OCI-LY1 (cell line): ENCODE measurements at regions not wholly inside any gene's neighbourhood (a gene's known extent, or its start where the extent isn't known, plus 50 kb on each side); places are given as distances from the start of the nearest gene placed in this dataset.

Source experiments
- H2AFZ ChIP-seq: fragments of 200-600 bp; sonication (generic), shearing (Covaris generic); 2 replicates; pipeline ENCODE4 v1.6.0; 2014; ENCODE audit warnings: antibody characterized with exemption, mild to moderate bottlenecking, low read length
- H3F3A ChIP-seq: fragments of 200-600 bp; sonication (generic), shearing (Covaris generic); 2 replicates; pipeline ENCODE4 v1.6.0; 2014; ENCODE audit warnings: mild to moderate bottlenecking, antibody characterized with exemption, low read length, moderate library complexity; ENCODE audit not compliant: insufficient read depth
- H3K27ac ChIP-seq: fragments of 200-600 bp; sonication (generic); 2 replicates; pipeline ENCODE4 v1.5.1; 2014; ENCODE audit warnings: low read length, mixed run types, mild to moderate bottlenecking, low read depth; ENCODE audit not compliant: poor library complexity, severe bottlenecking
- H3K27me3 ChIP-seq: fragments of 200-600 bp; sonication (generic); 2 replicates; pipeline ENCODE4 v1.6.0; 2014; ENCODE audit warnings: antibody characterized with exemption, mild to moderate bottlenecking, low read length, moderate library complexity; ENCODE audit not compliant: insufficient read depth
- H3K36me3 ChIP-seq: fragments of 200-600 bp; sonication (generic); 2 replicates; pipeline ENCODE4 v1.6.1; 2014; ENCODE audit warnings: mild to moderate bottlenecking, antibody characterized with exemption, low read length, moderate library complexity, mixed read lengths; ENCODE audit not compliant: insufficient read depth
- H3K4me1 ChIP-seq: fragments of 200-600 bp; sonication (generic); 2 replicates; pipeline ENCODE4 v1.5.1; 2014; ENCODE audit warnings: mild to moderate bottlenecking, low read length, moderate library complexity; ENCODE audit not compliant: insufficient read depth, severe bottlenecking
- H3K4me2 ChIP-seq: fragments of 200-600 bp; sonication (generic), shearing (Covaris generic); 2 replicates; pipeline ENCODE4 v1.6.1; 2014; ENCODE audit warnings: low read length
- H3K4me3 ChIP-seq: fragments of 200-600 bp; sonication (generic); 2 replicates; pipeline ENCODE4 v1.5.1; 2014; ENCODE audit warnings: low read length, low read depth, mild to moderate bottlenecking, mixed read lengths; ENCODE audit not compliant: poor library complexity, severe bottlenecking
- H3K79me2 ChIP-seq: fragments of 200-600 bp; shearing (Covaris generic); 2 replicates; pipeline ENCODE4 v1.6.1; 2016; ENCODE audit warnings: mixed run types, low read length, mixed read lengths; ENCODE audit not compliant: insufficient read depth
- H3K9ac ChIP-seq: fragments of 200-600 bp; sonication (generic), shearing (Covaris generic); 2 replicates; pipeline ENCODE4 v1.6.1; 2014; ENCODE audit warnings: mild to moderate bottlenecking, low read length, mixed read lengths
- H3K9me2 ChIP-seq: fragments of 200-600 bp; sonication (generic), shearing (Covaris generic); 2 replicates; pipeline ENCODE4 v1.6.1; 2014; ENCODE audit warnings: low read depth, mild to moderate bottlenecking, low read length, mixed read lengths
- H3K9me3 ChIP-seq: fragments of 200-600 bp; shearing (Covaris generic); 2 replicates; pipeline ENCODE4 v1.6.1; 2014; ENCODE audit warnings: low read length, mixed read lengths
- H4K20me1 ChIP-seq: fragments of 200-600 bp; sonication (generic), shearing (Covaris generic); 2 replicates; pipeline ENCODE4 v1.6.0; 2016; ENCODE audit warnings: mild to moderate bottlenecking, low read length; ENCODE audit not compliant: insufficient read depth
- CTCF ChIP-seq: fragments of 200-600 bp; sonication (generic), shearing (Covaris generic); IDR thresholded peaks from 2 replicates; pipeline ENCODE4 v1.5.1; 2017; ENCODE audit warnings: mild to moderate bottlenecking, antibody characterized with exemption, low read length, moderate library complexity, mixed read lengths
- EZH2 ChIP-seq: fragments of 200-600 bp; sonication (generic), shearing (Covaris generic); IDR thresholded peaks from 2 replicates; pipeline ENCODE4 v1.8.0; 2017; ENCODE audit warnings: borderline replicate concordance, mixed run types, mild to moderate bottlenecking, antibody characterized with exemption, low read length, moderate library complexity, mixed read lengths

GRCh38 chr20:11011653-11012052, 337.9 kb upstream of the JAG1 start:
- H3K9me2 ChIP-seq: no peaks in the 10 kb centered on the region
- no peaks in the 10 kb centered on the region for H4K20me1 ChIP-seq
- no peak overlapping the region for H3K27ac ChIP-seq
- no peaks in the 10 kb centered on the region for H3F3A ChIP-seq
- no peaks in the 10 kb centered on the region for H3K36me3 ChIP-seq
- TF ChIP-seq CTCF: no peak
- H3K9ac ChIP-seq: no peak overlapping the region
- H3K4me1 ChIP-seq: no peaks in the 10 kb centered on the region
- no peaks in the 10 kb centered on the region for H3K27me3 ChIP-seq
- no peak overlapping the region for H3K4me3 ChIP-seq
- H3K4me2 ChIP-seq: no peak overlapping the region
- no peaks in the 10 kb centered on the region for H3K9me3 ChIP-seq
- H2AFZ ChIP-seq: no peak overlapping the region
- no peaks in the 10 kb centered on the region for H3K79me2 ChIP-seq

GRCh38 chr20:11012975-11013374, 339.2 kb upstream of the JAG1 start:
- H3K36me3 ChIP-seq: no peaks in the 10 kb centered on the region
- no peaks in the 10 kb centered on the region for H3K27me3 ChIP-seq
- H3K4me1 ChIP-seq: no peaks in the 10 kb centered on the region
- no peak overlapping the region for H3K4me2 ChIP-seq
- H3K9me3 ChIP-seq: no peaks in the 10 kb centered on the region
- no peak overlapping the region for H3K4me3 ChIP-seq
- no peak overlapping the region for H3K9ac ChIP-seq
- no peak for TF ChIP-seq CTCF
- TF ChIP-seq EZH2: no peak
- H3K79me2 ChIP-seq: no peaks in the 10 kb centered on the region
- H3K27ac ChIP-seq: no peak overlapping the region
- no peaks in the 10 kb centered on the region for H3K9me2 ChIP-seq
- no peak overlapping the region for H2AFZ ChIP-seq
- no peaks in the 10 kb centered on the region for H4K20me1 ChIP-seq
- H3F3A ChIP-seq: no peaks in the 10 kb centered on the region

- no peaks in the 10 kb centered on the region for H3K27me3 ChIP-seq
- H3K79me2 ChIP-seq: no peaks in the 10 kb centered on the region
- H4K20me1 ChIP-seq: no peaks in the 10 kb centered on the region
- H3K9me2 ChIP-seq: no peaks in the 10 kb centered on the region
- no peak overlapping the region for H3K9ac ChIP-seq
- H3K36me3 ChIP-seq: no peaks in the 10 kb centered on the region
- no peaks in the 10 kb centered on the region for H3K9me3 ChIP-seq
- no peak overlapping the region for H3K4me3 ChIP-seq
- H2AFZ ChIP-seq: no peak overlapping the region
- no peak for TF ChIP-seq EZH2
- TF ChIP-seq CTCF: no peak
- H3K4me1 ChIP-seq: no peaks in the 10 kb centered on the region
- H3K27ac ChIP-seq: no peak overlapping the region
- no peaks in the 10 kb centered on the region for H3F3A ChIP-seq
- no peak overlapping the region for H3K4me2 ChIP-seq
Measured at GRCh38 chr20:11013801-11014200, 340.0 kb upstream of the JAG1 start.
